HCT116 (cell line): ENCODE measurements at regions not wholly inside any gene's neighbourhood (a gene's known extent, or its start where the extent isn't known, plus 50 kb on each side); places are given as distances from the start of the nearest gene placed in this dataset.

Experiments
- ATAC-seq: fragments of 200-7000 bp; cut with Tn5 transposase; 2 replicates; pipeline ENCODE4 v1.9.1; 2020; ENCODE audit warnings: mild to moderate bottlenecking, moderate library complexity
- BruUV-seq: library from RNA; stranded (reverse); fragments of 400-500 nt; replicated peaks from 2 replicates; lab custom pipeline; 2021; lab: Mats Ljungman, UMichigan
- CTCF ChIA-PET: fragments of 300-600 bp; sonication (Branson Sonifier 250); formaldehyde crosslinking; loops from one replicate; lab custom pipeline; 2021; ENCODE audit warnings: antibody characterized with exemption; lab: Charles Lee
- POLR2A ChIA-PET: fragments of 300-600, 350-600 bp; sonication (Branson Sonifier 250); formaldehyde crosslinking; loops from one replicate; lab custom pipeline; 2021; ENCODE audit warnings: antibody characterized with exemption; lab: Charles Lee
- RAD21 ChIA-PET, 2 experiments: fragments of 300-600 bp; sonication (Branson Sonifier 250); formaldehyde crosslinking; loops; one replicate each; lab custom pipeline; 2023; ENCODE audit warnings: low total read pairs in 2 of 2; ENCODE audit not compliant: uncharacterized antibody in 2 of 2, unreplicated experiment in 2 of 2, low non-redundant PET in 1 of 2; lab: Charles Lee
- DNase-seq: peaks from one replicate; pipeline ENCODE4 v3.0.0-alpha.2; 2010; ENCODE audit warnings: low read depth, low spot score
- H2AFZ ChIP-seq: fragments of 200-600 bp; shearing (Covaris generic), sonication (generic); 2 replicates; pipeline ENCODE4 v1.6.1; 2017; ENCODE audit warnings: low read depth, mixed run types, mixed read lengths, antibody characterized with exemption, low read length; ENCODE audit not compliant: poor library complexity, severe bottlenecking
- H3K27ac ChIP-seq: 2 replicates; pipeline ENCODE4 v1.5.1; 2012; ENCODE audit warnings: low read depth, low read length
- H3K27me3 ChIP-seq: fragments of 200-600 bp; sonication (generic); 2 replicates; pipeline ENCODE4 v1.6.1; 2016; ENCODE audit warnings: mixed run types, low read length, mixed read lengths; ENCODE audit not compliant: insufficient read depth
- H3K36me3 ChIP-seq, 2 experiments: fragments of 200-500 bp in 1 of 2; fragments of 200-600 bp in 1 of 2; sonication (Bioruptor generic) in 1 of 2; sonication (generic) in 1 of 2; 2 replicates each; pipeline versions ENCODE4 v1.5.1 to v1.6.1; 2014 to 2016; ENCODE audit warnings: low read length in 2 of 2, inconsistent platforms in 1 of 2, mixed read lengths in 1 of 2, mixed run types in 1 of 2; ENCODE audit not compliant: insufficient read depth in 2 of 2, control insufficient read depth in 1 of 2
- H3K4me1 ChIP-seq, 2 experiments: fragments of 200-600 bp in 1 of 2; sonication (generic) in 1 of 2; 2 replicates each; pipeline versions ENCODE4 v1.5.1 to v1.6.1; 2012 to 2017; ENCODE audit warnings: low read length in 2 of 2, inconsistent platforms in 1 of 2, mild to moderate bottlenecking in 1 of 2, mixed read lengths in 1 of 2, mixed run types in 1 of 2, moderate library complexity in 1 of 2; ENCODE audit not compliant: insufficient read depth in 2 of 2, control insufficient read depth in 1 of 2
- H3K4me2 ChIP-seq: fragments of 200-600 bp; sonication (generic); 2 replicates; pipeline ENCODE4 v1.6.1; 2017; ENCODE audit warnings: mixed run types, low read length, mixed read lengths
- H3K4me3 ChIP-seq, 2 experiments: fragments of 200-600 bp in 1 of 2; sonication (generic) in 1 of 2; replicated peaks in 1 of 2; 2 replicates each; pipeline ENCODE4 v1.5.1; 2011 to 2016; ENCODE audit warnings: low read length in 2 of 2, control low read depth in 1 of 2, low read depth in 1 of 2, mild to moderate bottlenecking in 1 of 2, mixed read lengths in 1 of 2, mixed run types in 1 of 2
- H3K79me2 ChIP-seq: fragments of 200-600 bp; sonication (generic); 2 replicates; pipeline ENCODE4 v1.6.1; 2017; ENCODE audit warnings: mild to moderate bottlenecking, mixed run types, low read length, moderate library complexity, mixed read lengths; ENCODE audit not compliant: insufficient read depth
- H3K9ac ChIP-seq: fragments of 200-600 bp; sonication (generic); 2 replicates; pipeline ENCODE4 v1.6.1; 2016; ENCODE audit warnings: low read length, mixed read lengths
- H3K9me2 ChIP-seq: fragments of 200-600 bp; sonication (generic), shearing (Covaris generic); 2 replicates; pipeline ENCODE4 v1.6.1; 2017; ENCODE audit warnings: mixed run types, mild to moderate bottlenecking, moderate library complexity; ENCODE audit not compliant: insufficient read depth
- H3K9me3 ChIP-seq, 2 experiments: fragments of 200-500 bp in 1 of 2; fragments of 200-600 bp in 1 of 2; sonication (Bioruptor generic) in 1 of 2; sonication (generic) in 1 of 2; 2 replicates each; pipeline ENCODE4 v1.6.1; 2014 to 2017; ENCODE audit warnings: low read length in 2 of 2, mixed read lengths in 2 of 2, inconsistent platforms in 1 of 2, low read depth in 1 of 2, mild to moderate bottlenecking in 1 of 2, mixed run types in 1 of 2, moderate library complexity in 1 of 2; ENCODE audit not compliant: control insufficient read depth in 1 of 2, insufficient read depth in 1 of 2
- H4K20me1 ChIP-seq: fragments of 200-600 bp; sonication (generic), shearing (Covaris generic); 2 replicates; pipeline ENCODE4 v1.6.1; 2017; ENCODE audit warnings: mixed run types, mild to moderate bottlenecking, moderate library complexity; ENCODE audit not compliant: insufficient read depth
- CBX3 ChIP-seq: IDR thresholded peaks from 2 replicates; pipeline ENCODE4 v1.6.1; 2012; ENCODE audit warnings: low read depth
- CEBPB ChIP-seq: IDR thresholded peaks from 2 replicates; pipeline ENCODE4 v1.6.1; 2012; ENCODE audit warnings: low read depth
- EGR1 ChIP-seq: IDR thresholded peaks from 2 replicates; pipeline ENCODE4 v1.6.1; 2012; ENCODE audit warnings: low read depth
- ELF1 ChIP-seq: IDR thresholded peaks from 2 replicates; pipeline ENCODE4 v1.6.1; 2012; ENCODE audit warnings: low read depth, borderline replicate concordance
- EZH2 ChIP-seq: fragments of 200-600 bp; sonication (generic); IDR thresholded peaks from 2 replicates; pipeline ENCODE4 v1.6.1; 2017; ENCODE audit warnings: antibody characterized with exemption, mixed run types
- EZH2phosphoT487 ChIP-seq: fragments of 200-600 bp; IDR thresholded peaks from 2 replicates; pipeline ENCODE4 v1.6.1; 2018; ENCODE audit warnings: antibody characterized with exemption, borderline replicate concordance
- RAD21 ChIP-seq: IDR thresholded peaks from 2 replicates; pipeline ENCODE4 v1.6.1; 2012; ENCODE audit warnings: low read depth, mild to moderate bottlenecking
- YY1 ChIP-seq: IDR thresholded peaks from 2 replicates; pipeline ENCODE4 v1.6.1; 2011; ENCODE audit warnings: low read length, low read depth, moderate library complexity, mild to moderate bottlenecking; ENCODE audit not compliant: insufficient replicate concordance; ENCODE audit errors: extremely low read depth
- ZFX ChIP-seq: fragments of 450-650 bp; IDR thresholded peaks from 2 replicates; pipeline ENCODE4 v1.6.1; 2017
- intact Hi-C: fragments of 100-400 bp; cut with micrococcal nuclease; formaldehyde crosslinking; loops from 2 replicates; pipeline ENCODE4 v1.10.0; 2022
- TF ChIP-seq, protein P1 (sequence below): IDR thresholded peaks from 2 replicates; pipeline ENCODE4 v1.6.1; 2012; ENCODE audit warnings: low read depth
- TF ChIP-seq, protein P2 (sequence below): IDR thresholded peaks from 2 replicates; pipeline ENCODE4 v1.6.1; 2011; ENCODE audit warnings: mild to moderate bottlenecking, low read length, moderate library complexity; ENCODE audit not compliant: insufficient replicate concordance; ENCODE audit errors: extremely low read depth
- TF ChIP-seq, protein P3 (sequence below): IDR thresholded peaks from 2 replicates; pipeline ENCODE4 v1.6.1; 2012
- TF ChIP-seq, protein P4 (sequence below): IDR thresholded peaks from 2 replicates; pipeline ENCODE4 v1.6.1; 2012

DNA sequence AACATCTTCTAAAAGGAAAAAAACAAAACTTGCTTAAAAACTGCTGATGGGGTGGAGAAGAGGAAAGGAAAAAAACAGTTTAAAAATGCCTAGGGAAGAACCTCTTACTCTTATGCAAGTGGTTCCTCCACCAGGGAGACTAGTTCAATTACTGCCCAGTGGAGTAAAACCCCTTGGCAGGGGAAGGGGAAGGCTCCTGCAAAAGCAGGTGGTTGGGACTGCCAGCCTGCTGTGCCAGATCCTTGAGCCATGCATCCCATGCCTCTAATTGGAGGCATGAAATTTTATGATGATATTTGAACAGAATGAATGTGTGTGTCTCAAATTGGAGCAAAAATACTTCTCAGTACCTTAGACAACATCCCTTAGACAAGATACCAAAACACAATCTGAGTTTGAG, 118.8 kb downstream of the FSCB start:
- RAD21 ChIA-PET = no interaction called here
- TF ChIP-seq, protein P1, sequence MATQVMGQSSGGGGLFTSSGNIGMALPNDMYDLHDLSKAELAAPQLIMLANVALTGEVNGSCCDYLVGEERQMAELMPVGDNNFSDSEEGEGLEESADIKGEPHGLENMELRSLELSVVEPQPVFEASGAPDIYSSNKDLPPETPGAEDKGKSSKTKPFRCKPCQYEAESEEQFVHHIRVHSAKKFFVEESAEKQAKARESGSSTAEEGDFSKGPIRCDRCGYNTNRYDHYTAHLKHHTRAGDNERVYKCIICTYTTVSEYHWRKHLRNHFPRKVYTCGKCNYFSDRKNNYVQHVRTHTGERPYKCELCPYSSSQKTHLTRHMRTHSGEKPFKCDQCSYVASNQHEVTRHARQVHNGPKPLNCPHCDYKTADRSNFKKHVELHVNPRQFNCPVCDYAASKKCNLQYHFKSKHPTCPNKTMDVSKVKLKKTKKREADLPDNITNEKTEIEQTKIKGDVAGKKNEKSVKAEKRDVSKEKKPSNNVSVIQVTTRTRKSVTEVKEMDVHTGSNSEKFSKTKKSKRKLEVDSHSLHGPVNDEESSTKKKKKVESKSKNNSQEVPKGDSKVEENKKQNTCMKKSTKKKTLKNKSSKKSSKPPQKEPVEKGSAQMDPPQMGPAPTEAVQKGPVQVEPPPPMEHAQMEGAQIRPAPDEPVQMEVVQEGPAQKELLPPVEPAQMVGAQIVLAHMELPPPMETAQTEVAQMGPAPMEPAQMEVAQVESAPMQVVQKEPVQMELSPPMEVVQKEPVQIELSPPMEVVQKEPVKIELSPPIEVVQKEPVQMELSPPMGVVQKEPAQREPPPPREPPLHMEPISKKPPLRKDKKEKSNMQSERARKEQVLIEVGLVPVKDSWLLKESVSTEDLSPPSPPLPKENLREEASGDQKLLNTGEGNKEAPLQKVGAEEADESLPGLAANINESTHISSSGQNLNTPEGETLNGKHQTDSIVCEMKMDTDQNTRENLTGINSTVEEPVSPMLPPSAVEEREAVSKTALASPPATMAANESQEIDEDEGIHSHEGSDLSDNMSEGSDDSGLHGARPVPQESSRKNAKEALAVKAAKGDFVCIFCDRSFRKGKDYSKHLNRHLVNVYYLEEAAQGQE = no peak
- TF ChIP-seq RAD21 = no peak
- TF ChIP-seq, protein P2, sequence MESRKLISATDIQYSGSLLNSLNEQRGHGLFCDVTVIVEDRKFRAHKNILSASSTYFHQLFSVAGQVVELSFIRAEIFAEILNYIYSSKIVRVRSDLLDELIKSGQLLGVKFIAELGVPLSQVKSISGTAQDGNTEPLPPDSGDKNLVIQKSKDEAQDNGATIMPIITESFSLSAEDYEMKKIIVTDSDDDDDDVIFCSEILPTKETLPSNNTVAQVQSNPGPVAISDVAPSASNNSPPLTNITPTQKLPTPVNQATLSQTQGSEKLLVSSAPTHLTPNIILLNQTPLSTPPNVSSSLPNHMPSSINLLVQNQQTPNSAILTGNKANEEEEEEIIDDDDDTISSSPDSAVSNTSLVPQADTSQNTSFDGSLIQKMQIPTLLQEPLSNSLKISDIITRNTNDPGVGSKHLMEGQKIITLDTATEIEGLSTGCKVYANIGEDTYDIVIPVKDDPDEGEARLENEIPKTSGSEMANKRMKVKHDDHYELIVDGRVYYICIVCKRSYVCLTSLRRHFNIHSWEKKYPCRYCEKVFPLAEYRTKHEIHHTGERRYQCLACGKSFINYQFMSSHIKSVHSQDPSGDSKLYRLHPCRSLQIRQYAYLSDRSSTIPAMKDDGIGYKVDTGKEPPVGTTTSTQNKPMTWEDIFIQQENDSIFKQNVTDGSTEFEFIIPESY = no peak
- no peak for TF ChIP-seq ELF1
- no peak for TF ChIP-seq CEBPB
- no peak for TF ChIP-seq ZFX
- no peak for TF ChIP-seq CBX3
- no peak for TF ChIP-seq EGR1
- no peak for TF ChIP-seq EZH2
- TF ChIP-seq, protein P3, sequence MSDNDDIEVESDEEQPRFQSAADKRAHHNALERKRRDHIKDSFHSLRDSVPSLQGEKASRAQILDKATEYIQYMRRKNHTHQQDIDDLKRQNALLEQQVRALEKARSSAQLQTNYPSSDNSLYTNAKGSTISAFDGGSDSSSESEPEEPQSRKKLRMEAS = no peak
- no peak for TF ChIP-seq EZH2phosphoT487
- no peak for TF ChIP-seq YY1
- TF ChIP-seq, protein P4, sequence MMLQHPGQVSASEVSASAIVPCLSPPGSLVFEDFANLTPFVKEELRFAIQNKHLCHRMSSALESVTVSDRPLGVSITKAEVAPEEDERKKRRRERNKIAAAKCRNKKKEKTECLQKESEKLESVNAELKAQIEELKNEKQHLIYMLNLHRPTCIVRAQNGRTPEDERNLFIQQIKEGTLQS = no peak
- TF ChIP-seq, all 23 proteins: peak for 0

More for the DNA sequence above, 118.8 kb downstream of the FSCB start:
- no peak overlapping the region for H3K27ac ChIP-seq
- H3K27me3 ChIP-seq = no peaks in the 10 kb centered on the region
- H4K20me1 ChIP-seq = no peaks in the 10 kb centered on the region
- DNase-seq = no peak
- ChIA-PET CTCF (no interaction called here), POLR2A (no interaction called here)
- intact Hi-C loops = no loop called here
- no peak for ATAC-seq
- H3K9ac ChIP-seq = no peak overlapping the region
- no peak overlapping the region for H2AFZ ChIP-seq
- no peak overlapping the region for H3K4me2 ChIP-seq
- H3K9me2 ChIP-seq = no peaks in the 10 kb centered on the region
- H3K9me3 ChIP-seq = no peaks in the 10 kb centered on the region
- no peaks in the 10 kb centered on the region for H3K4me1 ChIP-seq
- no peaks in the 10 kb centered on the region for H3K79me2 ChIP-seq
- H3K36me3 ChIP-seq = no peaks in the 10 kb centered on the region
- BruUV-seq = no TSS peak
- H3K4me3 ChIP-seq = no peak overlapping the region
